ENCODE measurements at regions not wholly inside any gene's neighbourhood (a gene's known extent, or its start where the extent isn't known, plus 50 kb on each side); places are given as distances from the start of the nearest gene placed in this dataset.
A peak's percentile ranks its signal among the peaks of the same experiment; 100 is the strongest.

GRCh38 chr5:110323357-110323756 lies 403.1 kb downstream of the TMEM232 start:
- no peak for DNase-seq

- DNase-seq, result no peak
Observed at GRCh38 chr5:110323832-110324231, 402.6 kb downstream of the TMEM232 start.

- no peak for DNase-seq
Observed at GRCh38 chr5:110324876-110325275, 401.6 kb downstream of the TMEM232 start.

DNA sequence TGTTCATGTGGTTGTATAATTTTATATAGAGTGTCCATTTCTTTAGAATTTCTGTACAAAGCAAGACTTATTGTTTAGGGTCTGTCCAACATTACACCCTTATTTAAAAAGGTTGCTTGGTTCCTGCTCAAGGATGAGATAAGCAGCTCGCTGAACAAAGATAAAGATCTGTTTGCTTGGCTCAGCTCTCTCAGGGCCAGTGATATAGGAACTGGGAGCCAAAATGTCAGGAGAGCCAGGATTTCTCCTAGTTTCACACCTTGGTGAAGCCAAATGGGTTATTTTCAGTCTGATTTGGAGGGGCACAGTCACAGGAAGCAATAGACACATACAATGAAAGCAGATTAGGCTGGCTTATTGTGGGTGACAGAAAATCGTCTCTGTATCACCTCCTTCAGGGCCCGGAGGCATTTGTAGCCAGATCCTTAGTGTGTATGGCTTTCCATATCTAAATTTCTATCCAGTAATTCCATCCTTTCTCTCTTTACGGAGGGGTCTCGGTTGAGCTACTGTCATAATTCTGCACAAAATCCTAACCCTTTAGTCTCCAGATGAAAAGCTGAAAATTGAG lies 396.4 kb downstream of the TMEM232 start:
- no peak for DNase-seq

DNA sequence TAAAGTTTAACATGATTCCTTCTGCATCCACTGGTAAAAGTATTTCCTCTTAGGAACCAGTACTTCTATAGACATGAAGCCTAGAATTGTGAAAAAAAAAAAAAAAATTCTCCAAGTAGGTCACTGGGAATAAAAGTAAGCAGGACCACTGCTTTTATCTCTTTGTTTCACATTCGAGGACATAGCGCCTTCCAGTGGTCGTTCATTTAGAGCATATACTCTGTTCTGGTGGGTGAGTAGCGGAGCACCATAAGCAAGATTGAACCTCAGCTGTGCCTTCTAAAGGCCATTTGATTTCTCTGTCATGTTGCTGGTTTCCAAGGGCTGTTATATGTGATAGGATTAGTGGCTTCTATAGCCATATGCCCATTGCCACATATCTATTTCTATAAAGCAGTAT lies 393.1 kb downstream of the TMEM232 start:
- DNase-seq, result no peak

GRCh38 chr5:110335361-110336066 lies 391.0 kb downstream of the TMEM232 start:
- peak; percentile 100 for DNase-seq

DNA sequence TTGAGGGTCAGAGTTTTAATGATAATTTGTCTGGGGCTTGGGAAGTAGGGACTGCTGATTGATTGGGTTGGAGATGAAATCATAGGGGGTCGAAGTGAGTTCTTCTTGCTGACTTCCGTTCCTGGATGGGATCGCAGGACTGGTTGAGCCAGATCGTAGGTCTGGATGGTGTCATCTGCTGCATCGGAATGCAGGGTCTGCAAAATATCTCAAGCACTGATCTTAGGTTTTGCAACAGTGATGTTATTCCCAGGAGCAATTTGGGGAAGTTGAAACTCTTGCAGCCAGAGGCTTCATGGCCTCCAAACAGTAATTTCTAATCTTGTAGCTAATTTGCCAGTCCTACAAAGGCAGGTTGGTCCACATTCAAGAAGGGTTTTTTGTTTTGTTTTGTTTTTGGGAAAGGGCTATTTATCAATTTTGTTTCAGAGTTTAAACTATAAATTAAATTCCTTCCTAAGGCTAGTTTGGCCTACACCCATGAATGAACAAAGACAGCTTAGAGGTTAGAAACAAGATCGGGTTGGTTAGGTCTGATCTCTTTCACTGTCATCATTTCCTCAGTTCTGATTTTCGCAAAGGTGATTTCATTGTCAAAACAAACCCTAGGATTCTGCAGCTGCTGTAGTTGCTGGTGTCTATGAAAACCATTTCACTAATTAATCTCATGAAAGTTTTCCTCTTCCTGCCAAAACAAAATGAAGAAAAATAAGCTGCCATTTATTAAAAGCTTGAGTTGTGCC lies 388.0 kb downstream of the TMEM232 start:
- DNase-seq, result no peak

DNA sequence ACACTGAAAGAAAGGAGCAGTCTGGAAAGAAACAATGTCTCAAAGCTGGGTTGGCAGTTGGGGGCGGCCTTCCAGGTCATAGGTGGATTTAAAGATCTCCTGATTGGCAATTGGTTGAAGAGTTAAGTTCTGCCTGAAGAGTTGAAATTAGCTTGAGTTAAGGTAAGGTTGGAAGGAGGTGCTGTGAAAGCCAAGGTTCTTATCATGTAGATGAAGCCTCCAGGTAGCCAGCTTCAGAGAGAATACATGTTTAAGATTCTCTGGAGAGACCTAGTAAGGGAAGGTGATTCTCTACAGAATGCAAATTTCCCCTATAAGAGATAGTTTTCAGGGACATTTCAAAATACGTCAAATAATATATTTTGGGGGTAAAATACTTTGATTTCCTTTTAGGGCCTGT lies 387.1 kb downstream of the TMEM232 start:
- no peak for DNase-seq

GRCh38 chr5:110341836-110342235 lies 384.6 kb downstream of the TMEM232 start:
- DNase-seq, result no peak

- DNase-seq, result no peak
Observed at GRCh38 chr5:110342683-110343082, 383.8 kb downstream of the TMEM232 start.

DNA sequence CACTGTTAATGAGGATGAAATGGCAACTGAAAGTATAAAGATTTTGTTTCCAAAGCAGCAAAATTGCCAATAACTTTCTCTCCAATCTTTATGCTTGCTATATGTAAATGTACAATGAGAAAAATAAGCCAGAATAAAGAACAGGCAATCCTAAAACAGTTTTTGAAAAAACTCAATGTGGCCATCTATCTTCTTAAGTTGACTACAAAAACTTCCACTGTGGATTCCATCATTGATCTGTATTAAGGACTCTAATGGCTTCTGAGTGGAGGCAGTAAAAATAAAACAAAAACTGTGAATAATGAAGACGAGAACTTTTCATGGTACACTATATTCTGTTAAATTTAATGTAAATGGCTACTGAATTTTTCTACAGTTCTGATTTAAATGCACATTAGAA lies 382.9 kb downstream of the TMEM232 start:
- no peak for DNase-seq

GRCh38 chr5:110345623-110346022 lies 380.8 kb downstream of the TMEM232 start:
- DNase-seq, result no peak

GRCh38 chr5:110346893-110347358 lies 379.5 kb downstream of the TMEM232 start:
- no peak for DNase-seq

DNA sequence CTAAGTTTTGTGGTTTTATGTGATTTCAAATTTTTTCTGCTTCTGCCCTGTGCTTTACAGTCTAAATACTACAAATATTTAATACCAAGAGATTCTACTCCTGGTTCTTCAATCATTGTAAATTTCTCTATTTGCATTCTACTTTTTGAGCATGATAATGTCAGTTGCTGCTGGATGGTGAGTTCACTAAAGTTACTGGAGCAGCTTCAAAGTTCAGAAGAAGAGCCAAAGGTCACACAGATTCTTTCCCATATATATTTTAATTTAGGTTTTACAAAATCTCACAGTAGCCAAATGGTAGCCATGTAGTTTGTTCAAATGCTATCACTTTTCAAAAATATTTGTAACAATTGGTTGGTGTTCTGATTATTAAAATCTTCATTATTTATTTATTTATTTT lies 378.7 kb downstream of the TMEM232 start:
- DNase-seq, result no peak

- peak; percentile 83 for DNase-seq
Observed at GRCh38 chr5:110351430-110351829, 375.0 kb downstream of the TMEM232 start.

DNA sequence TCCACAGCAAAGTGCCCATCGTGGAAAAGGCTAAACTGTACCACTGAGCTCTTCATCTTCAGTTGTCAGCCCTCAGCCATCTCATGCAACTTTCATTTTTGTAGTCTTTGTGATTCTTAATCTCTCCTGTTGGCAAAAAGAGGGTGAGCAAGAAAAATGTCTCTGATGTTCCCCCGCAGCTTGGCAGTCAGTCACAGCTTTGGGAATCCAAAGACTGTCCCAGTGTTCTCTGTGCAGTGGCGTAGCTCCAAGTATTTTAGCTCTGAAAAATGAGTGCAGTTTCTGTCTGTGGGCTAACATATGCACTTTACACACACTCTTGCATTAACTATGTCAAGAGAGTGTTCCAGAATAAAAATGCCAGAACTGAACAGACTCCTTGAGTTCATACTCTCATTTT lies 372.2 kb downstream of the TMEM232 start:
- peak; percentile 88 for DNase-seq

- DNase-seq, result no peak
Observed at GRCh38 chr5:110354915-110355644, 371.4 kb downstream of the TMEM232 start.

GRCh38 chr5:110356677-110357076 lies 369.8 kb downstream of the TMEM232 start:
- peak; percentile 81 for DNase-seq

DNA sequence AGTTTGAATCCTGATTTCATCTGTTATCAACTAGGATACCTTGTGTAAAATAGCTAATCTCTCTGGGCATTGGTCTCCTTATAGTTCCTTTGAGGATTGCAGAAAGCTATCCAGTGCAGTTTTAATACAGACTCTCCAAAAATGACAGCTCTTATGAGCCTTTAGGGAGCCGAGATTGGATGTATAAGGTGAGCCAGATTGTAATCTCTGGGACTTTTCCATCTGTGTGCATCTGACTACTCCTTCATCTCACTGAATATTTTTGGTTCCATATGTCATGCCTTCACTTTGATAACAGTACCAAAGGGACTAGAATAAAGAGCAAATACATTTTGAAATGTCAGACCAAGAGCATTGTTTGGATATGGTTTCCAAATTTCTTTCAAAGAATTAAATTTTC lies 367.2 kb downstream of the TMEM232 start:
- no peak for DNase-seq

- DNase-seq, result peak; percentile 69
Observed at GRCh38 chr5:110361471-110361870, 365.0 kb downstream of the TMEM232 start.

- DNase-seq, result no peak
Observed at GRCh38 chr5:110362261-110362660, 364.2 kb downstream of the TMEM232 start.

DNA sequence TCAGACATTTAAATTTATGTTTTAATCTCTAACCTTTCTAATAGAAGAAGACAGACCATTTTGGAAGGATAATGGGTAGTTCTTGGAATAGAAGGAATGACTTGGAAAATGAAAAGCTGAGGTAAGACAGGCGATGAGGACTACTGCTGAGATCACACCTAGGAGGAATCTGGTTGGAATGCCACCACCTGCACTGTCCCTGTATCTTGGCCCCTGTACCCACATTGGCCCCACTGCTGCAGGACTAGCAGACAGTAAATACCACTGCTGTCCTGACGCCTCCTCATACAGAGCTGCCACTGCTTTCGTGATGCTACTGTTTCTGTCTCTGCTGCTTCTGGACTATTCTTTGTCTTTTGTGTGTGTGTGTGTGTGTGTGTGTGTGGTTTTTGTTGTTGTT lies 359.8 kb downstream of the TMEM232 start:
- DNase-seq, result no peak

Measured in fibroblast of skin of scalp (primary cell).